C4-2B (cell line): ENCODE measurements at regions not wholly inside any gene's neighbourhood (a gene's known extent, or its start where the extent isn't known, plus 50 kb on each side); places are given as distances from the start of the nearest gene placed in this dataset.

Experiments used
- ZFX ChIP-seq: fragments of 450-650 bp; IDR thresholded peaks from 2 replicates; pipeline ENCODE4 v1.6.1; 2017
- TF ChIP-seq, protein P1 (sequence below): fragments of 450-650 bp; conservative IDR thresholded peaks from 2 replicates; pipeline ENCODE4 v1.5.1; 2017; ENCODE audit warnings: mild to moderate bottlenecking

DNA sequence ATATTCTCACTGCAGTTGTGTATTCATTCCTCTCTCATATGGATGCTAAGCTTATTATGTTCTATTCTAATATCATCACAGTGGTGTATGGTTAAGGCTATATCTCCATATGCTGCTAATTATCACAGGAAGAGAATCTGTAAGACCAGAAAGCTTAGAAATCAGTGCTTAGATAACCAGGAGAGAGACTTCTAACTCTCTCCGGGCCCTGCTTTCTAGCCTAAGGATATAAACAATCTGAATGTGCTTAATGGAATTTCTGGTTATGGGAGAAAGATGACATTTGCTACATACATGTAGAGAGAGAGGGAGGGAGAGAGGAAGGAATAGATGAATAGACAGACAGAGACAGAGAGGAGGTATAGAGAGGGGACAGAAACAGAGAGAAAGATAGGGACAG, 1231.3 kb downstream of the EPHA7 start:
- TF ChIP-seq, protein P1, sequence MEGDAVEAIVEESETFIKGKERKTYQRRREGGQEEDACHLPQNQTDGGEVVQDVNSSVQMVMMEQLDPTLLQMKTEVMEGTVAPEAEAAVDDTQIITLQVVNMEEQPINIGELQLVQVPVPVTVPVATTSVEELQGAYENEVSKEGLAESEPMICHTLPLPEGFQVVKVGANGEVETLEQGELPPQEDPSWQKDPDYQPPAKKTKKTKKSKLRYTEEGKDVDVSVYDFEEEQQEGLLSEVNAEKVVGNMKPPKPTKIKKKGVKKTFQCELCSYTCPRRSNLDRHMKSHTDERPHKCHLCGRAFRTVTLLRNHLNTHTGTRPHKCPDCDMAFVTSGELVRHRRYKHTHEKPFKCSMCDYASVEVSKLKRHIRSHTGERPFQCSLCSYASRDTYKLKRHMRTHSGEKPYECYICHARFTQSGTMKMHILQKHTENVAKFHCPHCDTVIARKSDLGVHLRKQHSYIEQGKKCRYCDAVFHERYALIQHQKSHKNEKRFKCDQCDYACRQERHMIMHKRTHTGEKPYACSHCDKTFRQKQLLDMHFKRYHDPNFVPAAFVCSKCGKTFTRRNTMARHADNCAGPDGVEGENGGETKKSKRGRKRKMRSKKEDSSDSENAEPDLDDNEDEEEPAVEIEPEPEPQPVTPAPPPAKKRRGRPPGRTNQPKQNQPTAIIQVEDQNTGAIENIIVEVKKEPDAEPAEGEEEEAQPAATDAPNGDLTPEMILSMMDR: no peak
- TF ChIP-seq ZFX: no peak
